ENCODE measurements at regions not wholly inside any gene's neighbourhood (a gene's known extent, or its start where the extent isn't known, plus 50 kb on each side); places are given as distances from the start of the nearest gene placed in this dataset.

- no peak for TF ChIP-seq EZH2phosphoT487 (IDR thresholded peaks at IDR 0.05; ENCODE audit: insufficient read depth, low read depth)
- TF ChIP-seq EZH2 (IDR thresholded peaks at IDR 0.05; ENCODE audit: insufficient read depth, poor library complexity, severe bottlenecking), result no peak
These were observed 50.0 kb downstream of the NCOR2 start for GRCh38 chr12:124517260-124518050.

Measured in GM23248 (cell line).